Astrocyte of the spinal cord (primary cell): ENCODE measurements at regions not wholly inside any gene's neighbourhood (a gene's known extent, or its start where the extent isn't known, plus 50 kb on each side); places are given as distances from the start of the nearest gene placed in this dataset.

Source experiments
- DNase-seq: peaks from one replicate; pipeline ENCODE4 v3.0.0; 2011; ENCODE audit warnings: low read depth, low spot score
- H3K4me3 ChIP-seq: 2 replicates; pipeline ENCODE4 v1.5.1; 2011; ENCODE audit warnings: low read depth, mild to moderate bottlenecking, low read length, moderate library complexity
- CTCF ChIP-seq: IDR thresholded peaks from 2 replicates; pipeline ENCODE4 v1.5.1; 2012; ENCODE audit warnings: low read depth, mild to moderate bottlenecking, low read length, inconsistent platforms
- in situ Hi-C: cut with HindIII; loops from 2 replicates; pipeline ENCODE4 v1.10.0; 2017; ENCODE audit warnings: low sequenced_read_pairs

GRCh38 chr5:57036761-57037160, 84.8 kb upstream of the MIER3 start:
- DNase-seq, result no peak
- TF ChIP-seq CTCF, result no peak
- in situ Hi-C loops, result no loop called here
- H3K4me3 ChIP-seq, result no peak overlapping the region

- DNase-seq, result no peak
- H3K4me3 ChIP-seq, result no peak overlapping the region
- no peak for TF ChIP-seq CTCF
- in situ Hi-C loops, result no loop called here
These were observed 85.4 kb upstream of the MIER3 start for GRCh38 chr5:57037355-57037754.

- H3K4me3 ChIP-seq, result no peak overlapping the region
- TF ChIP-seq CTCF, result no peak
- in situ Hi-C loops, result no loop called here
- DNase-seq, result no peak
These were observed 89.6 kb upstream of the MIER3 start for GRCh38 chr5:57041570-57041969.

GRCh38 chr5:57042524-57042931, 90.6 kb upstream of the MIER3 start:
- H3K4me3 ChIP-seq, result no peak overlapping the region
- in situ Hi-C loops, result no loop called here
- TF ChIP-seq CTCF, result no peak
- no peak for DNase-seq

GRCh38 chr5:57054135-57054534, 102.2 kb upstream of the MIER3 start:
- no peak for DNase-seq
- TF ChIP-seq CTCF, result no peak
- H3K4me3 ChIP-seq, result no peak overlapping the region
- in situ Hi-C loops, result no loop called here

GRCh38 chr5:57054671-57055070, 102.7 kb upstream of the MIER3 start:
- no peak for TF ChIP-seq CTCF
- in situ Hi-C loops, result no loop called here
- no peak overlapping the region for H3K4me3 ChIP-seq
- no peak for DNase-seq

- no peak for DNase-seq
- in situ Hi-C loops, result no loop called here
- H3K4me3 ChIP-seq, result no peak overlapping the region
- no peak for TF ChIP-seq CTCF
These were observed 103.8 kb upstream of the MIER3 start for GRCh38 chr5:57055731-57056130.
